ENCODE measurements at regions not wholly inside any gene's neighbourhood (a gene's known extent, or its start where the extent isn't known, plus 50 kb on each side); places are given as distances from the start of the nearest gene placed in this dataset.
A peak's percentile ranks its signal among the peaks of the same experiment; 100 is the strongest.
"Not testable (repeated sequence)": the region's sequence is repeated elsewhere in the genome, so short reads cannot be mapped to it uniquely, and the experiment has no call there.

DNA sequence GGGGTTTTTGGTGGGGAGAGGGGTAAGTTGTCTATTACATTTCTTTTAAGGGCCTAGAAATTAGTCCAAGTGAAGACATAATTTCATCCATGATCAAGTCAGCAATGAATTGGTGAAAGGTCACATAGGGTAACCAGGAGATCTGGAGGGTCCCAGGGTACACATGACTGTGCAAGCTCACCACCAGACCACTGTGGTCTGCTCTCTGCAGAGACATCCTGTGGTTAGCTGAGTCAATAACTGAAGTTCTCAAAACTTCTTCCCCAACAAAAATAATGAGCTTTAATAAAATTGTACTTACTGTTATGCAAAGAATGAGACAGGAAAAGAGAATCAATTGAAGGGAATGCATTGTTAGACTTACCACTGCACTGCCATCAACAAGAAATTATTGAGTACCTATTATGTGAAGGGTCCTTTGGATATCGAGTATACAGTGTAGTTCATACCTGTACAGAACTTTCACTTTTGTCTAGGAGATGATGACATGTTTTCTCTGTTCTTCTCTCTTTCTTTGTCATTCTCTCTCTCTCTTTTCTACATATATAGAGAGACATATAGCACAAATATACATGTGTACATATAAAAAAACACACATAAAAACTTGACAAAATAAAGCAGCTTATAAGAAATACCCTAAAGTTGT, 209.8 kb downstream of the GJA1 start:
- FAIRE-seq: no peak

DNA sequence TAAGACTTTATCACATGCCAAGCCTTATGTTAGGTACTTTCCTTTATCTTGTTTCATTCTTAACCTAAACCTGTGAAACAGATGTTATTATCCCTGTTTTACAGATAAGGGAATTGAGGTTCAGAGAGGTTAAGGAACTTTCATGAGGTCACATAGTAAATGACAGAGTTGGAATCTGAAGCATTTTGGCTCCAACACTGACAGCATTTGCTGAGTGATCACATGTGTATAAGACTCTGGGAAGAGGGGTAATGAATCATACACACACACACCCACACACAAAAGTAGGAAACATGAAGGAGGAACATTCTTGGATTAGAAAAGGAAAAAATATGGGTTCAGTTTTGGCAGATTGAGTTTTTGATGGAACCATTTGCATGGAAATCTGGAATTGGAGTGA, 212.5 kb downstream of the GJA1 start:
- FAIRE-seq: no peak

DNA sequence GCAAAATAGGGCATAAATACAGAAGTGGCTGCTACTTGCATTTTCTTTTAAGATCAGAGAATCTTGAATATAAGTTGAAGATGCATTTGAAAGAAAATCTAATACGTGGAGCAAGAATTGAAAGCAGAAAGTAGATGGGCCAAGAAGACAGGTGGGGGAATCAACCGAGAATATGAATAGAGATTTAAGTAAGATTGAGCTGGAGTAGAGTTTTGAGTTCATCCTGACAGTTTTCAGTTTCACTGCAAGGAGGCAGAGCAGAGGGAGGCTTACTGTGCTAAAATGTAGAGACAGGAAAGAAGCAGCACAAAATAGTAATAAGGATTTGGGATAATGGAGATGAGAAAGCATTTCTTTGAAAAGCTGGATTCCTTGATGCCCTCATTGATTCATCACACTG, 214.5 kb downstream of the GJA1 start:
- FAIRE-seq: no peak

DNA sequence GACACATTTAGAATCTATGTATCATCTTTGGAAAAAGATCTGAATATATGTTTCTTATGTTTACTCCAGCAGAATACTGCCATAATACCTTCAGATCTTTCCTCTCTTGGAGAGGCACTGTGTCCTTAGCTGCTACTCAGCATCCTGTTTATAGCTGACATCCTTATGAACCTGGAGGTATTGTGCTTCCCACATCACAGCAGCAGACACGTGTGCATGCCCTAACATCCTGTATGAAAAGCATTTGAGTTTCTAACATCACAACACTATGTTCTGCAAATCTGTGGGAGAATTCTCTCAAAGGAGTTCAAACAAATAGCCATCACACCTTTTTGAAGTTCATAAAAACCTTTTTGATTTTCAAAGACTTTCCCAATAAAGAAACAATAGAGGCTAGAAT, 216.0 kb downstream of the GJA1 start:
- no peak for FAIRE-seq

DNA sequence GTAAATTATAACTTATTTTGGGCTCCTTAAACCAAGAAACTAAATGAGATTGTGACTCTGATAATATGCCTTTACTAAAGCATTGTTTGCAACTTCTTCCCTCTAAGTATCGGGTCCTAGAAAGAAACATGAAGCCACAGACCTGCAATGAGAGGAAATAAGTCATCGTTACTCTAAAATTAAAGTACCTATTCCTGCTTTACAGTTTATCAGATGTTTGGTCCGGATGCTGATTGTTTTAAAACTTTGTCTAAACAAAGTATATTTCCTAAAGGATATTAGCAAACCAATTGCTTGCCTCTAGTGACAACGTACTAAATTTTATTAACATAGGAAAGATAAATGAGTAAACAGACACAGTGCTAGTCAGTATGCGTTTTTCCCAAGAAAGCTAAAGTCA, 216.8 kb downstream of the GJA1 start:
- peak; percentile 98 for FAIRE-seq

DNA sequence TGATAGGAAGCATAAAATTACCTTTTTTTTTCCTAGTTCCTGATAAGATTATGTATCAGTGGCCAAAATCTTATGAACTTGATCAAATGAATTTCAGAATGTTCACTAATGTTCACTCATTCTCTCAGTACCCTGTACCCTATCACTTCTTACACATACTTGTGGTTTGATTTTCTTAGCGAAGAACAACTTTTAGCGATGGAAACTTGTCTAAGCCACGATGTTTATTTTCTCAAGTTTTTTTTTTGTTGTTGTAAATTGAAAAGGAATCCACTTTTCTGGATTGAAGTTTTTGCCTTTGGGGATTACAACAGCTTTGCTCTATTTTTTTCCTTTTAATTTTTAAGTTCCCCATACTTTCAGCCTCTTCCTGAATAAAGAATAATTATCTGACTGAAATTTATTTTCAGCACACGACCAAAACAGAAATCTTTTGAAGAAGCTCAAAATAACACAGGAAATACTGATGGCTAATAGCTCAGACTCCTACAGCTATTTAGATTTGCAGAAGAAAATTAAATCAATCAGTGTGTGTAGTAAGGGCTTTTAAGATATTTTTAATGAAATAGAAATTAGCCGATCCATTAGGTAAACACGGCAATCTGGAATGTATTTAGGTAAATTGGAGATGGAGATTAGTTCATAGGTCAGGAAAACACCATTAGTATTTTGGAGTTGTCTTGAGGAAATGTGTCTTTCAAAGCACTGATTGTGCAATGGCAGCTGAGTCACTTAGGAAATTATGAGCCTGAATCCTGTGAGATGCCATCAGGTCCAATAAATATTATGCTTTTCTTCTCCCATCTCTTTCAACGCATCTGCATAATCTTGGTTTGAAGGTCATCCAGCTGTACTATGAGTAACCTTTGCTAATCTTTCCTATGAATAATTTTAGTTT, 217.5 kb downstream of the GJA1 start:
- FAIRE-seq: no peak

DNA sequence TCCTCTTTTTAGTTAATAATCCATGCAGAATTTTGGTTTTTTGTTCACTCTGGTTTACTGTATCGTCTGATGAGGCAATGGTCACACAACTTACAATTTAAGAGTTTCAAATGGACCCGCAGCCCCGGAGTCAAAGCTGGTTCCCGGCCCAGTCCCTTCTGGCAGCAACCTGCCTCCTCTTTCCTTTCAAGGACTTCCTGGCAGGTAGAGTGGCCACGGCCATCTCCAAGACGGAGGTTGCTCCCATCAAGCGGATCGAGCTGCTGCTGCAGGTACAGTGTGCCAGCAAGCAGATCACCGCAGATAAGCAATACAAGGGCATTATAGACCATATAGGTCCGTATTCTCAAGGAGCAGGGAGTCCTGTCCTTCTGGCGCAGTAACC, 218.2 kb downstream of the GJA1 start:
- no peak for FAIRE-seq

DNA sequence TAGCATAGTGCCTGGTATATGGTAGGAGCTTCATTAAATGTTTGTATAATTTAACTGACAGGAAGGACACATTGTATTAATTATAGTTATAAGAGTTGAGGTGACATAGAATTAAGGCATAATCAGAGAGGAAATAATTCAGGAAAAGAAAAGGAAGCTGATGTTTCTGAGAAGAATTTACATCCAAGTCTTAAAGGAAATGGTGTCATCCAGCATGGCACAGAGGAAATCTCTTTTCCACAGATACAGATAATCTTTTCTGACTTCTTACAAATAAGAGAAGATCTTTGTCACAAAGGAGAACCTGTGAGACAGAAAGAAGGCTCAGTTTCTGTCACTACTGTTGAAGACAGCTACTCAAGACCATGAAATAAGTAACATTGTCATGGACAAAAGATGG, 222.5 kb downstream of the GJA1 start:
- FAIRE-seq: no peak

DNA sequence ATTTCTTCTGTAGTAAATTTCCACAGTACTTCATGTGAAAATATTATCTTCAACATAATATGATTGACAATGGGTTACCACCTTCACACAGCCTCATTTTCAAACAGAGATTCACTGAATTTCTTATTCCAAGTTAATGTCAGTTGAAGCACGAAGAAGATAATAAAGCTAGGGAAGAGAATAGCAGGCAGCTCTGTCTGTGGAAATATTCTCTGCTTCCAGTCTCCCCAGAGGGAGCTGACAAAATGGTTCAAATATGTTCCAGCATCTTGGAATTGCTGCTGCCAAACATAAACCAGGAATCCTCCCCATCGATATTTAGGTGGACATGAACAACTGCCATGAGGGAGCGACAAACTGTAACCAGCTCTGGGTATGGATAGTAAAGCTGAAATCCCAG, 224.8 kb downstream of the GJA1 start:
- no peak for FAIRE-seq

DNA sequence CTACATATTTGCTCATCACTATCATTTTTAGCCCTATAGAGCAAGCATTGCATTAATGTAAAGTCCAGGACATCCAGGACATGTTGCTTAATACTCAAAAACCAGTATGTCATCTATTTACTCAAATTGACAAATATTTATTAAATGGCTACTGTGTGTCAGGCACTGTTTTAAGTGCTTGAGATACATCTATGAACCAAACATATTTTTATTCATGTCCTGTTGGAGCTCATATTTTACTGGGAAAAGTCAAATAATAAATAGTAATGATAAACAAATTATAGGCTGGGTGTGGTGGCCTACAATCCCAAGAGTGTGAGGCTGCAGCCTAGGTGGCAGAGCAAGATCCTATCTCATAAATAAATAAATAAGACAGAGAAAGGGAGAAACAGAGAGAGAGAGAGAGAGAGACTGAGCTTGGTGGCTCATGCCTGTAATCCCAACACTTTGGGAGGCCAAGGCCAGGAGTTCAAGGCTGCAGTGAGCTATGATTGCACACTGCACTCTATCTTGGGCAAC, 227.9 kb downstream of the GJA1 start:
- no peak for FAIRE-seq

DNA sequence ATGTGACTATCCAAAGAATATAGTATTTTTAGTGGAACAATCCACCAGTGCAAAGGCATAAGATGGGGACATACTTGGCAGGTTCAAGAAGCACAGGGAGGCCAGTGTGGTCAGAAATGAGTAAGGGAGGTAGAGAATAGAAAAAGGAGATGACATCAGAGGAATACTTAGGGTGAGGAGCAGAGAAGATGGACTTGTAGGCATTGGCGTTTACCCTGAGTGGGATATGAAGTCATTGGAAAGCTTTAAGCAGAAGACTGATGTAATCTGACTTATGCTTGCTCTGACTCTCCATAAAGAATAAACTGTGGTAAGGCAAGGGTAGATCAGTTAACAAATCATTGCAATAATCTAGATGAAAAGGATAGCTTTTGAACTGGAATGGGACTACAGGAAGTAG, 228.7 kb downstream of the GJA1 start:
- no peak for FAIRE-seq

DNA sequence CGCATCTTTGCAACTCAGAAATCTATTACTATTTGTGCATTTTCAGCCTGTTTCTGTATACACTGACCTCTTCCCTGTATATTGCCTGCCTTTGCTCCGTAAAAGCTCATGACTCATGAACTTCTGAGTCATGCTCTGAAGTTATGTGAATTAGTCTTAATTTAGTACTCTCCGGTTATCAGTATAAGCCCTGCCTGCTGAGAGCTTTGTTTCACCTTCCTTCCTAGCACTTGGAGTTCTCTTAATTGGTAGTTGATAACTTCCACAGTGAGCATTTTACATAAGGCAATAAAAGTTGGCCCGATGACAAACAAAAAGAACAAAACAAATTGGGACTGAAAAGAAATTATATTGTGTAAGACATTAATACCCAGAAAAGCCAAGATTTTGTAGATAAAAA, 231.4 kb downstream of the GJA1 start:
- peak; percentile 98 for FAIRE-seq

DNA sequence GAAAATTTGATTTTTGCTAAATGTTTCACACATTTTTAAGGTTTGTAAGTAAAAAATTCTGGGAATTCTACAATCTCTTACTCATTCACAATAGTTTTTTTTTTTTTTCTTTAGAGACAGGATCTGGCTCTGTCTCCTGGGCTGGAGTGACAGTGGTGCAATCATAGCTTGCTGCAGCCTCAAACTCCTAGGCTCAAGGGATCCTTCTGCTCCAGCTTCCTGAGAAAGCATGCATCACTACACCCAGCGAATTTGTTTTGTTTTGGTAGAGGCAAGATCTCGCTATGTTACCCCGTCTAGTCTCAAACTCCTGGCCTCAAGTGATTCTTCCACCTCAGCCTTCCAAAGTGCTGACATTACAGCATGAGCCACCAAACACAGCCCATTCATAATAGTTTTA, 232.8 kb downstream of the GJA1 start:
- FAIRE-seq: no peak

DNA sequence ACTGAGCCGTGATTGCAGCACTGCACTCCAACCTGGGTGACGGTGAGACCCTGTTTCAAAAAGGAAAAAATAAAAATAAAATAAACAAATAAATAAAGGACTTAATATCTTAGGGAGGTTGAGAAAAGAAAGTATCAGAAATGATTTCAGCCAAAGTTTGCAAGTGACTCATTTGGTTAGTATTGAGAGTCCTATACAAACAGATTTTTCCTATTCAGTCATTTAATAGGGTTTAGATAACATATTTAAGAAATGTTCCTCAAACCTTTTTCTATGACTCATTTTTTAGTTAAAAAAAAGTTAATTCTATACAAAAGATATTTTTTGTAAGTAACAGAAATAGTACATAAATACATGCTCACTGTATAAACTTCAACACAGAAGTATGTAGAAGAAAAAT, 235.1 kb downstream of the GJA1 start:
- no peak for FAIRE-seq

DNA sequence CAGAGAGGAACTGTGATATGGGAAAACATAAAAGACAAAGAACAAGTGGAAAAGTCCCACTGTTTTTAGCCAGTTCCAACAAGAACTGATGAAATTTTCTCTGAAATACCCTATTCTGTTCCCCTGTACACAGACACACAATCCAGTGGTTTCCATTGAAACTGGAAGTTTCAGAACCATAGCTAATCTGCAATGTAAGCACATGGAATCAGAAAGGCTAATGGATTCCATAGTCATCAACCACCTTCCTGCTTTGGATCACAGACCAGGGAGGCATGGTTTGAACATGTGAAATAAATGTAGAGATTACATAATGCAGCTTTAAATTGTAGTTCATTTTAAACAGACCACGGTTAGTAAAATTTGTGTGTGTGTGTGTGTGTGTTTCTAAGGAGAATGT, 242.1 kb downstream of the GJA1 start:
- no peak for FAIRE-seq

DNA sequence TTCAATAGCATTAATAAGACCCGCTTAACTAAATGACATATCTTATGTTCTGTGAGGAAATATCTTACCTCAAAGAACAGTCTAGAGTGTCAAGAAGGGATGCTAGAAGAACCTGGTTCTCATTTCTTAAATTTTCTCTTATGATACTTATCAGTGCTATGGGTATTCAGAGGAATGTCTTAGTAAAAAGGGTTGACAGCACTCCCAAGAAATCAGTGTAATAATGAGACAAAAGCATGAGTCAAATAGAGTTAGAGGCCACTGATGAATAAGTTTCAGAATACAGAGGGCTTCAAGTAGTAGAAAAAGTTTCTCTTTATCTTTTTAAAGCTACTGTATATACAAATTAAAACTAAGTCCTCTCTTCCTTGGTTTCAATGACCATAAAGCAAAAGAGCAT, 242.8 kb downstream of the GJA1 start:
- no peak for FAIRE-seq

DNA sequence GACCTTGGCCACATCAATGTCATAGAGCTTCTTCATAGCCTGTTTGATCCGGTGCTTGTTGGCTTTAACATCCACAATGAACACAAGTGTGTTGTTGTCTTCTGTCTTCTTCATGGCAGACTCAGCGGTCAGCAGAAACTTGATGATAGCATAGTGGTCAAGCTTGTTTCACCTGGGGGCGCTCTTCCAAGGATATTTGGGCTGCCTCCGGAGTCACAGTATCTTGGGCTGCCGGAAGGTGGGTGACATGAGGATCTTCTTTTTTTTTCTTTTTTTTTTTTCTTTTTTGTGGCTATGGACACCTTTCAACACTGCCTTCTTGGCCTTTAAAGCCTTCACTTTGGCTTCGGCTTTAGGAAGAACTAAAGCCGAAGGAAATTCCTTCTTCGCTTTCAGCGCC, 244.6 kb downstream of the GJA1 start:
- no peak for FAIRE-seq

DNA sequence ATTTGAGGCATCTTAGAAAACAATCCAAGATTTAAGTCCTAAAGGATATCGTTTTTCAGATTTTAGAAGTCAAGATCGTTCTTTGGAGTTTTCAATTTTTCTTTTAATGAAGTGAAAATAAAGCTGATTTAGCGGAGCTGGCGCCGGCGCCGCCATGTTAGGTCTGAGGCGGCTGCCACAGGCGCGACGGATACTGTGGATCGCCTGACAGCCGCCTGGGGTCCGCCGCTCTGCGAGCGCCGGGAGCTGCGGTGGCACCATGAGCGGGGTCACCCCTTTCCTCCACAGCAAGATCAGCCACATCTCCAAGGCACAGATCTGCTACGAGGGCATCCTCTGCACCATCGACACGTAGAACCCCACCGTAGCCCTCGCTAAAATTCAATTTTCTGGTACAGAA, 247.2 kb downstream of the GJA1 start:
- no peak for FAIRE-seq

DNA sequence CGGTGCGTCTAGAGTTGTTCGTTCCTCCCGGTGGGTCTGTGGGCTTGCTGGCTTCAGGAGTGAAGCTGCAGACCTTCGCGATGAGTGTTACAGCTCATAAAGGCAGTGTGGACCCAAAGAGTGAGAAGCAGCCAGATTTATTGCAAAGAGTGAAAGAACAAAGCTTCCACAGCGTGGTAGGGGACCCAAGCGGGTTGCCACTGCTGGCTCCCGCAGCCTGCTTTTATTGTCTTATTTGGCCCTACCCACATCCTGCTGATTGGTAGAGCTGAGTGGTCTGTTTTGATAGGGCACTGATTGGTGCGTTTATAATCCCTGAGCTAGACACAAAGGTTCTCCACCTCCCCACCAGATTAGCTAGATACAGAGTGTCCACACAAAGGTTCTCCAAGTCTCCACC, 250.4 kb downstream of the GJA1 start:
- not testable (repeated sequence) for FAIRE-seq

DNA sequence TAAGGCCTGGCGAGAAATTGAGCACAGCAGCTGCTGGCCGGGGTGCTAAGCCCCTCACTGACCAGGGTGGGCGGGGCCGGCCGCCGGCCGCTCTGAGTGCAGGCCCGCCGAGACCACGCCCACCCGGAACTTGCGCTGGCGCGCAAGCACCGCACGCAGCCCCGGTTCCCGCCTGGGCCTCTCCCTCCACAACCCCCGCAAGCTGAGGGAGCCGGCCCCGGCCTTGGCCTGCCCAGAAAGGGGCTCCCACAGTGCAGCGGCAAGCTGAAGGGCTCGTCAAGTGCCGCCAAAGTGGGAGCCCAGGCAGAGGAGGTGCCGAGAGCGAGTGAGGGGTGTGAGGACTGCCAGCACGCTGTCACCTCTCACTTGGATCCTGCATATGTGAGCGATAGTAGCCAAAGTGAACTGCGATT, 251.2 kb downstream of the GJA1 start:
- FAIRE-seq: no peak

DNA sequence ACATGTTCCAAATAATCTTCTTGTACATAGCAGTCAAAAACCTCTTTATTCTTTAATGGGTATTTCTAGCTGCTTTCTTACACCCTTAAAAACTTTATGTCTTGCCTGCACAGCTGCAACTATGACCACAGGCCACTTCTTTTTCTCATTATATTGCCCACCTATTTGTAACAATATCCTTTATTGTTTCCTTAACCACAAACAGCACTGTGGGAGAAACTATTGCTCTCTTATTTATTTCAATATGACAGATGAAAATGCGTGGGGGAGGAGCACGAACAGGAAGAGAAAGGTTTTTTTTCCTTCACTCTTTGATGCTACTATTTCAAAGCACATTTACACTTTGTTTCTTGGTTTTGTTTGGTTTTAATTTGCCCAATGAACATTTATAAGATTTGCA, 253.5 kb downstream of the GJA1 start:
- no peak for FAIRE-seq

DNA sequence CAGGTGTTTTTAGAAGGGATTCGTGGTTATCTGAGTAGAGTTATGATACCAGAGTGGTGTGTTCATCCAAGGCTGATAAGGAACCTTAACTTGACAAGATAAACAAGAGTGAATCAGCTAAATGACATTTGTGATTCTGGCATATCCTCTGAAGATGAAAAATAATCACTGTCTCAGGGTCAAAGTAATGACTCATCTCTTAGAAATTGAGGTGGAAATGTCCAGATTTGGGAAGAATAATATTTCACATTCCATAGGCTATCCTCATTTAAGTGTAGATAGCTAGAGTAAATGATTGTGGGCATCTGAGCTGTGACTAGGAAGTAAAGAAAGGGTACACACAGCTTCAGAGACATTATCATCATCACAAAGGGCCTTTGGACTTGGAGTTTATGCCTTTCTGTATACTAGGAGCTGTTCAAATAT, 255.7 kb downstream of the GJA1 start:
- FAIRE-seq: no peak

DNA sequence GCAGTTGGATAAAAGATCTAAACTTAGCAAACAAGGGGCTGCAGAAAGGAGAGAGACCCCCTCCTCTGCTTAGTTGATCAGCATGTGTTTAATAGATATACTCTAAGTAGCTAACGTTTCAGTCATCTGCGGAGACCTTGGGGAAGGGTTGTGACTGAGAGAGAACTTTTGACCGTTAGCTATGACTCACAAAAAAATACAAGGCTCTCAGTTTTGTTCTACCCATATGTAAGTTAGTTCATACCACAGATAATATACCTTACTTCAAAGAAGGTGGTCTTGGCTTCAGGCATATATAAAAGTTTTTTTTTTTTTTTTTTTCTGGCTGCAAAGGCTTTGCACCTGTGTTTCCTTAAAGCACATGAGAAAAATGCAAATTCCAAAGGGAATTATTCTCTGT, 258.9 kb downstream of the GJA1 start:
- FAIRE-seq: no peak

DNA sequence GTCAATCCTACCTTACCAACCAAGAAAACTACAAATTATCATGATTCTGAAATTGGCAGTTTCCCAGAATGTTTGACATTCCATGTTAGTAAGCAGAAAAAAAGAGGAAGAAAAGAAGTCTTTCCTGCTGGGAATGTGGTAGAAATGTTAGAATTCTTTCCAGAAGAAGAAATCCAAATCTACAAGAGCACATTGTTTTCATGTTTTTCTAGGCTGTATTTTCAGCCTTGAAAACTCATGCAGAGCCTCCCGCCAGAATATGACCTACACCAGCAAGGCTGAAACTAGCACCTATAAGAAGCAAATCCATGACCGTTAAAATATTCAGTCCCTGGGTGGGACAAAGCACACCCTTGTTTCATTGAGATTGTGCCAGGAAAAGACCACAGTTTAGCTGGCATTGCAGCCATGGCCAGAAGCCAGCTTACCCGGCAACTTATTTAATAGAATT, 259.4 kb downstream of the GJA1 start:
- no peak for FAIRE-seq

All from G401.6 (cell line).